ENCODE measurements at regions not wholly inside any gene's neighbourhood (a gene's known extent, or its start where the extent isn't known, plus 50 kb on each side); places are given as distances from the start of the nearest gene placed in this dataset.

DNA sequence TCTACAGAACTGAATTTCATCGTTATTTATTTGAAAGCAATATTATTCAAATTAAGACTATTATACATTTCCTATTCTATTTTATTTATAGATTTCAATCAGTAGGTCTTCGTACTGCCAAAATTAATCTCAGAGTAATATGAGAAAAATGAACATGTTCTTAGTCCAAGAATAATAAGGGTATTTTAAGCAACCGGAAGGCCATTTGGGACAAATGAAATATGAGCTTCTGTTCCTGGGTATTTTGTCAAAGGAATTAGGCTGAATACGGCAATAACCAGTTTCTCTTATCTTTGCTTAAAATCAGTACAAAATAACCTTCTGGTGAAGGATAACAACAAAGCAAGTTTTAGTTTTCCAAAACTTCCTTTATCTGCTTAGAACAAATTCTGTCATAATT lies 410.3 kb upstream of the PRR16 start:
- Histone ChIP-seq H4K20me1 (ENCODE audit: insufficient read depth, low read length) (no peaks in the 10 kb centered on the region), H3K4me3 (ENCODE audit: insufficient read depth, low read depth, low read length) (no peak overlapping the region), H3K14ac (replicated peaks; ENCODE audit: low read depth, low read length) (no peak overlapping the region), H2BK120ac (ENCODE audit: low read depth, low read length) (no peak overlapping the region), H3K27me3 (ENCODE audit: control insufficient read depth, insufficient read depth, low read length) (no peaks in the 10 kb centered on the region), H2BK20ac (ENCODE audit: low read depth, low read length) (no peak overlapping the region), H4K8ac (ENCODE audit: low read depth in 2 of 2, low read length in 2 of 2) (no peak overlapping the region), H3K56ac (ENCODE audit: extremely low read depth, insufficient read depth, low read length) (no peak overlapping the region), H3K9me1 (ENCODE audit: insufficient read depth, low read length) (no peaks in the 10 kb centered on the region), H3K4ac (ENCODE audit: low read depth, low read length) (no peak overlapping the region), H3K23ac (ENCODE audit: low read depth, low read length) (no peak overlapping the region), H3K4me2 (ENCODE audit: low read depth, low read length) (no peak overlapping the region), H2BK15ac (ENCODE audit: low read depth, low read length) (no peak overlapping the region), H4K91ac (ENCODE audit: insufficient read depth, low read depth, low read length) (no peak overlapping the region), H3K4me1 (ENCODE audit: control insufficient read depth, insufficient read depth, low read length) (no peaks in the 10 kb centered on the region), H3K18ac (ENCODE audit: low read depth, low read length) (no peak overlapping the region), H3K36me3 (ENCODE audit: control insufficient read depth, insufficient read depth, low read length) (no peaks in the 10 kb centered on the region), H2BK5ac (ENCODE audit: low read depth, low read length, poor library complexity, severe bottlenecking) (no peak overlapping the region), H3K27ac (ENCODE audit: insufficient read depth, low read length) (no peak overlapping the region), H2AK9ac (replicated peaks; ENCODE audit: low read depth, low read length, poor library complexity) (no peak overlapping the region), H4K5ac (ENCODE audit: low read depth, low read length) (no peak overlapping the region), H3K79me1 (ENCODE audit: low read depth in 1 of 2, low read length in 2 of 2) (no peaks in the 10 kb centered on the region), H2AFZ (replicated peaks; ENCODE audit: low read length, poor library complexity) (no peak overlapping the region), H3K9ac (ENCODE audit: low read depth, low read length) (no peak overlapping the region), H2AK5ac (ENCODE audit: low read depth, low read length) (no peak overlapping the region), H3K9me3 (ENCODE audit: control insufficient read depth, insufficient read depth, low read length) (no peaks in the 10 kb centered on the region)
- no peak for DNase-seq
- no peak for TF ChIP-seq SMC3 (IDR thresholded peaks at IDR 0.05; ENCODE audit: low read depth, low read length)
- TF ChIP-seq, protein P1, sequence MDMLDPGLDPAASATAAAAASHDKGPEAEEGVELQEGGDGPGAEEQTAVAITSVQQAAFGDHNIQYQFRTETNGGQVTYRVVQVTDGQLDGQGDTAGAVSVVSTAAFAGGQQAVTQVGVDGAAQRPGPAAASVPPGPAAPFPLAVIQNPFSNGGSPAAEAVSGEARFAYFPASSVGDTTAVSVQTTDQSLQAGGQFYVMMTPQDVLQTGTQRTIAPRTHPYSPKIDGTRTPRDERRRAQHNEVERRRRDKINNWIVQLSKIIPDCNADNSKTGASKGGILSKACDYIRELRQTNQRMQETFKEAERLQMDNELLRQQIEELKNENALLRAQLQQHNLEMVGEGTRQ (IDR thresholded peaks at IDR 0.05; ENCODE audit: low read depth, low read length): no peak
- TF ChIP-seq MXI1 (IDR thresholded peaks at IDR 0.05; ENCODE audit: borderline replicate concordance, low read depth, low read length): no peak
- intact Hi-C loops (cut with micrococcal nuclease): loop anchor here (1.0 to 10.0 kb wide), 2 partner anchors 404 to 471 kb away; no protein-coding TSS in a partner anchor
- dilution Hi-C loops (cut with HindIII; ENCODE audit: low sequenced_read_pairs, unreplicated experiment): no loop called here
- ATAC-seq (ENCODE audit: low read depth): no peak
- no TSS peak for BruUV-seq (replicated peaks)
- POLR2A ChIA-PET (ENCODE audit: unreplicated experiment): no interaction called here
- CTCF ChIA-PET: interaction anchor here (1.2 kb wide), 1 partner anchor 21 kb away, joined by 3 read pairs; no protein-coding TSS in a partner anchor
- WGBS, 2 experiments (ENCODE audit: extremely low coverage in 2 of 2, insufficient read length in 1 of 2): no CpG with 5 or more reads among the region's 4 CpGs
- in situ Hi-C loops (cut with MboI; ENCODE audit: low sequenced_read_pairs): no loop called here
